ENCODE measurements at regions not wholly inside any gene's neighbourhood (a gene's known extent, or its start where the extent isn't known, plus 50 kb on each side); places are given as distances from the start of the nearest gene placed in this dataset.

- TF ChIP-seq ZNF384 (IDR thresholded peaks at IDR 0.05) (no peak), FOXM1 (IDR thresholded peaks at IDR 0.05; ENCODE audit: borderline replicate concordance) (no peak), ELF4 (IDR thresholded peaks at IDR 0.05) (no peak), PKNOX1 (IDR thresholded peaks at IDR 0.05) (no peak)
Measured at GRCh38 chr10:27312854-27313253, 72.3 kb upstream of the ACBD5 start.

Data from HEK293T (cell line).